ENCODE measurements at regions not wholly inside any gene's neighbourhood (a gene's known extent, or its start where the extent isn't known, plus 50 kb on each side); places are given as distances from the start of the nearest gene placed in this dataset.

DNA sequence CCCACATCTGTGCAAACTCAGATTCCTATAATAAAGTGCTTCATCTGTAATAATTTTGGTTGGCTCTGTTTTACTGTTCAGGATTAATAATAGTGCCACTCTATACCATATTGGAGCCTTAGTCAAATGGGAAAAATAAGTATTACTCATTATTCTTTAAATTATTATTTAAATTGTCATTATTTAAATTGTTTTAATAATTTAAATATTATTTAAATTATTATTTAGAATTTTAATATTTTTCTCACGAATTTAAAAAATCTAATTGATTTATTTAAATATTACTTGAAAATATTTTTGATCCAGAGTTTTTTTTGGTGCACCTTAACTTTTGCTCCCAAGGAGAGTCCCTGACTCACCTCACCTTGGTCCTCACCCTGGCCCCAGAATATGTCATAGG lies 245.7 kb upstream of the MDGA2 start:
- no peaks in the 10 kb centered on the region for H3K4me1 ChIP-seq (ENCODE audit: control insufficient read depth in 1 of 2, insufficient read depth in 2 of 2, low read depth in 1 of 2, low read length in 1 of 2)
- no peaks in the 10 kb centered on the region for H3K27me3 ChIP-seq (ENCODE audit: insufficient read depth)
- no peak overlapping the region for H3K9ac ChIP-seq
- no peaks in the 10 kb centered on the region for H3F3A ChIP-seq (replicated peaks; ENCODE audit: insufficient read depth)
- no peak overlapping the region for H3K4me2 ChIP-seq
- no peak overlapping the region for H2AFZ ChIP-seq (ENCODE audit: low read depth)
- no peak for DNase-seq
- no peaks in the 10 kb centered on the region for H4K20me1 ChIP-seq (ENCODE audit: insufficient read depth)
- POLR2A ChIA-PET: no interaction called here
- WGBS (ENCODE audit: low lambda C conversion rate): 4% methylated on average over 1 of the region's 1 CpG
- H3K36me3 ChIP-seq (replicated peaks in 1 of 2; ENCODE audit: control insufficient read depth in 1 of 2, insufficient read depth in 2 of 2, low read length in 1 of 2): no peaks in the 10 kb centered on the region
- no peaks in the 10 kb centered on the region for H3K79me2 ChIP-seq (ENCODE audit: insufficient read depth)
- H3K27ac ChIP-seq (ENCODE audit: low read depth in 2 of 2, low read length in 1 of 2): no peak overlapping the region
- CTCF ChIA-PET: no interaction called here
- H3K4me3 ChIP-seq (ENCODE audit: low read depth in 2 of 2, low read length in 1 of 2): no peak overlapping the region
- H3K9me3 ChIP-seq: no peaks in the 10 kb centered on the region
- no peaks in the 10 kb centered on the region for H3K9me2 ChIP-seq
- TF ChIP-seq, protein P1, sequence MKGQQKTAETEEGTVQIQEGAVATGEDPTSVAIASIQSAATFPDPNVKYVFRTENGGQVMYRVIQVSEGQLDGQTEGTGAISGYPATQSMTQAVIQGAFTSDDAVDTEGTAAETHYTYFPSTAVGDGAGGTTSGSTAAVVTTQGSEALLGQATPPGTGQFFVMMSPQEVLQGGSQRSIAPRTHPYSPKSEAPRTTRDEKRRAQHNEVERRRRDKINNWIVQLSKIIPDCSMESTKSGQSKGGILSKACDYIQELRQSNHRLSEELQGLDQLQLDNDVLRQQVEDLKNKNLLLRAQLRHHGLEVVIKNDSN (IDR thresholded peaks at IDR 0.05; ENCODE audit: borderline replicate concordance, low read depth): no peak
- TF ChIP-seq SIN3A (IDR thresholded peaks at IDR 0.05; ENCODE audit: borderline replicate concordance, low read depth, low read length) (no peak), ELF1 (IDR thresholded peaks at IDR 0.05) (no peak), JUND (IDR thresholded peaks at IDR 0.05) (no peak), GATA2 (CRISPR knock-in tag; IDR thresholded peaks at IDR 0.05) (no peak), RXRA (IDR thresholded peaks at IDR 0.05; ENCODE audit: borderline replicate concordance, low read depth) (no peak), TAF1 (IDR thresholded peaks at IDR 0.05; ENCODE audit: borderline replicate concordance, low read depth, low read length) (no peak), CHD2 (IDR thresholded peaks at IDR 0.05; ENCODE audit: low read length, partially characterized antibody) (no peak), EZH2phosphoT487 (IDR thresholded peaks at IDR 0.05; ENCODE audit: borderline replicate concordance, low read depth) (no peak), NRF1 (IDR thresholded peaks at IDR 0.05; ENCODE audit: low read depth, low read length) (no peak), EP300 (IDR thresholded peaks at IDR 0.05; ENCODE audit: borderline replicate concordance in 1 of 2, low read depth in 1 of 2, low read length in 1 of 2) (no peak)
- TF ChIP-seq, protein P2, sequence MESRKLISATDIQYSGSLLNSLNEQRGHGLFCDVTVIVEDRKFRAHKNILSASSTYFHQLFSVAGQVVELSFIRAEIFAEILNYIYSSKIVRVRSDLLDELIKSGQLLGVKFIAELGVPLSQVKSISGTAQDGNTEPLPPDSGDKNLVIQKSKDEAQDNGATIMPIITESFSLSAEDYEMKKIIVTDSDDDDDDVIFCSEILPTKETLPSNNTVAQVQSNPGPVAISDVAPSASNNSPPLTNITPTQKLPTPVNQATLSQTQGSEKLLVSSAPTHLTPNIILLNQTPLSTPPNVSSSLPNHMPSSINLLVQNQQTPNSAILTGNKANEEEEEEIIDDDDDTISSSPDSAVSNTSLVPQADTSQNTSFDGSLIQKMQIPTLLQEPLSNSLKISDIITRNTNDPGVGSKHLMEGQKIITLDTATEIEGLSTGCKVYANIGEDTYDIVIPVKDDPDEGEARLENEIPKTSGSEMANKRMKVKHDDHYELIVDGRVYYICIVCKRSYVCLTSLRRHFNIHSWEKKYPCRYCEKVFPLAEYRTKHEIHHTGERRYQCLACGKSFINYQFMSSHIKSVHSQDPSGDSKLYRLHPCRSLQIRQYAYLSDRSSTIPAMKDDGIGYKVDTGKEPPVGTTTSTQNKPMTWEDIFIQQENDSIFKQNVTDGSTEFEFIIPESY (IDR thresholded peaks at IDR 0.05; ENCODE audit: borderline replicate concordance, low read depth): no peak
- TF ChIP-seq, protein P3, sequence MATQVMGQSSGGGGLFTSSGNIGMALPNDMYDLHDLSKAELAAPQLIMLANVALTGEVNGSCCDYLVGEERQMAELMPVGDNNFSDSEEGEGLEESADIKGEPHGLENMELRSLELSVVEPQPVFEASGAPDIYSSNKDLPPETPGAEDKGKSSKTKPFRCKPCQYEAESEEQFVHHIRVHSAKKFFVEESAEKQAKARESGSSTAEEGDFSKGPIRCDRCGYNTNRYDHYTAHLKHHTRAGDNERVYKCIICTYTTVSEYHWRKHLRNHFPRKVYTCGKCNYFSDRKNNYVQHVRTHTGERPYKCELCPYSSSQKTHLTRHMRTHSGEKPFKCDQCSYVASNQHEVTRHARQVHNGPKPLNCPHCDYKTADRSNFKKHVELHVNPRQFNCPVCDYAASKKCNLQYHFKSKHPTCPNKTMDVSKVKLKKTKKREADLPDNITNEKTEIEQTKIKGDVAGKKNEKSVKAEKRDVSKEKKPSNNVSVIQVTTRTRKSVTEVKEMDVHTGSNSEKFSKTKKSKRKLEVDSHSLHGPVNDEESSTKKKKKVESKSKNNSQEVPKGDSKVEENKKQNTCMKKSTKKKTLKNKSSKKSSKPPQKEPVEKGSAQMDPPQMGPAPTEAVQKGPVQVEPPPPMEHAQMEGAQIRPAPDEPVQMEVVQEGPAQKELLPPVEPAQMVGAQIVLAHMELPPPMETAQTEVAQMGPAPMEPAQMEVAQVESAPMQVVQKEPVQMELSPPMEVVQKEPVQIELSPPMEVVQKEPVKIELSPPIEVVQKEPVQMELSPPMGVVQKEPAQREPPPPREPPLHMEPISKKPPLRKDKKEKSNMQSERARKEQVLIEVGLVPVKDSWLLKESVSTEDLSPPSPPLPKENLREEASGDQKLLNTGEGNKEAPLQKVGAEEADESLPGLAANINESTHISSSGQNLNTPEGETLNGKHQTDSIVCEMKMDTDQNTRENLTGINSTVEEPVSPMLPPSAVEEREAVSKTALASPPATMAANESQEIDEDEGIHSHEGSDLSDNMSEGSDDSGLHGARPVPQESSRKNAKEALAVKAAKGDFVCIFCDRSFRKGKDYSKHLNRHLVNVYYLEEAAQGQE (IDR thresholded peaks at IDR 0.05; ENCODE audit: low read depth, low read length): no peak

Measured in SK-N-SH (cell line).